Duodenal mucosa (tissue), 2 donors: ENCODE measurements at regions not wholly inside any gene's neighbourhood (a gene's known extent, or its start where the extent isn't known, plus 50 kb on each side); places are given as distances from the start of the nearest gene placed in this dataset.

Source experiments
- H3K27ac ChIP-seq: one replicate; pipeline ENCODE4 v1.7.0; 2013; ENCODE audit warnings: low read depth, low read length
- H3K27me3 ChIP-seq, 2 donors: one replicate each; pipeline ENCODE4 v1.7.0; 2013; ENCODE audit warnings: low read length in 2 of 2, control low read depth in 1 of 2; ENCODE audit not compliant: insufficient read depth in 2 of 2, control insufficient read depth in 1 of 2
- H3K36me3 ChIP-seq, 2 donors: one replicate each; pipeline ENCODE4 v1.7.0; 2013; ENCODE audit warnings: low read length in 2 of 2, control low read depth in 1 of 2; ENCODE audit not compliant: insufficient read depth in 2 of 2, control insufficient read depth in 1 of 2
- H3K4me1 ChIP-seq, 2 donors: one replicate each; pipeline ENCODE4 v1.7.0; 2013; ENCODE audit warnings: low read length in 2 of 2, control low read depth in 1 of 2; ENCODE audit not compliant: insufficient read depth in 2 of 2, control insufficient read depth in 1 of 2
- H3K4me3 ChIP-seq, 2 donors: one replicate each; pipeline ENCODE4 v1.7.0; 2013; ENCODE audit warnings: low read length in 2 of 2, low read depth in 1 of 2
- H3K9ac ChIP-seq, 2 donors: one replicate each; pipeline ENCODE4 v1.7.0; 2013; ENCODE audit warnings: low read length in 2 of 2, low read depth in 1 of 2
- H3K9me3 ChIP-seq, 2 donors: one replicate each; pipeline ENCODE4 v1.7.0; 2013; ENCODE audit warnings: low read length in 2 of 2, control low read depth in 1 of 2; ENCODE audit not compliant: control insufficient read depth in 1 of 2

DNA sequence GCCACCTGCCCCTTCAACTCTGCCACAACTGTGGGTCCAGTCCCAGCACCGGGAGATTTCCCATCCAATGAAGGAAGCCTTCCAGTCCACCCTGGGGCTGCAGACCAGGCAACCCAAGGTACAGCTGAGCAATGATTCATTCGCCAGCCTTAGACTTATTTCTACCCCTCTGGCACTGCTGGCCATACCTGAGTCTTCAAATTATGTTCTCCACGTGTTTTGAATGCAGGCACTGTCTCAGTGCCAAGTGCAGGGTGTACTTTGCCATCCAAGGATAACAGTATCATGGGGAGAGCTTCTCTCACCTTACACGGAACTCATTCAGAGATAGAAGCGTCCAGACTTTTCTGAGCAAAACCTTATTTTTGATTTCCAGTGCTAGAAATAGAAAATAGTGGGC is 175.6 kb downstream of the ZFP64 start:
- Histone ChIP-seq H3K27ac (no peak overlapping the region), H3K4me3 (no peak overlapping the region), H3K27me3 (no peaks in the 10 kb centered on the region), H3K36me3 (no peaks in the 10 kb centered on the region), H3K4me1 (no peaks in the 10 kb centered on the region), H3K9me3 (no peaks in the 10 kb centered on the region), H3K9ac (no peak overlapping the region)

DNA sequence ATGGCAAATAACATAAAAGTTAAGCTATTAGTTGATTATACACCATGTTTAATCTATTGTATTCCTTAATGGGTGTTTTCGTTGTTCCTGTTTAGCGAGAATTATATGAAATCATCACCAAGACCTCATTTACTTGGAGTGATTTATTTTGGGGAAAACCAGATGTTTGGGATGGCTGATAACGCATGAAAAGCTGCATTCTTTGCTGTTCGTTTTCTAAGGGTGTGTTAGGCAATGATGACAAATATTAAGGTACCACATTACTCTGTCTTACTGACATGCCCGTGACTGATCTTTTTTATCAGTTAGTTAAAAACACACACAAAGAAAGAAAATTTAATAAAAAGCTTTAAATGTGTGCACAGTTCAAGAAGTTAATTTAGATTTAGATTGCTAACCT is 176.4 kb downstream of the ZFP64 start:
- Histone ChIP-seq H3K9me3 (peaks cover 0 to 3% of the 10 kb centered on the region in 2 donors), H3K27ac (no peak overlapping the region), H3K4me1 (no peaks in the 10 kb centered on the region), H3K27me3 (no peaks in the 10 kb centered on the region), H3K9ac (no peak overlapping the region), H3K36me3 (no peaks in the 10 kb centered on the region), H3K4me3 (no peak overlapping the region)

GRCh38 chr20:52012079-52012478 is 179.5 kb downstream of the ZFP64 start:
- no peak overlapping the region for H3K9ac ChIP-seq
- no peak overlapping the region for H3K27ac ChIP-seq
- H3K27me3 ChIP-seq: no peaks in the 10 kb centered on the region
- H3K9me3 ChIP-seq: peaks cover 0 to 3% of the 10 kb centered on the region in 2 donors
- H3K4me3 ChIP-seq: no peak overlapping the region
- H3K4me1 ChIP-seq: no peaks in the 10 kb centered on the region
- no peaks in the 10 kb centered on the region for H3K36me3 ChIP-seq

GRCh38 chr20:52011093-52011492 is 180.5 kb downstream of the ZFP64 start:
- peaks cover 0 to 3% of the 10 kb centered on the region in 2 donors for H3K9me3 ChIP-seq

GRCh38 chr20:52010541-52010940 is 181.0 kb downstream of the ZFP64 start:
- Histone ChIP-seq H3K4me1 (no peaks in the 10 kb centered on the region), H3K4me3 (no peak overlapping the region), H3K27ac (no peak overlapping the region), H3K9ac (no peak overlapping the region), H3K27me3 (no peaks in the 10 kb centered on the region), H3K36me3 (no peaks in the 10 kb centered on the region), H3K9me3 (peaks cover 0 to 3% of the 10 kb centered on the region in 2 donors)

More at GRCh38 chr20:52011093-52011492, 180.5 kb downstream of the ZFP64 start:
- H3K27ac ChIP-seq: no peak overlapping the region
- H3K9ac ChIP-seq: no peak overlapping the region
- no peaks in the 10 kb centered on the region for H3K4me1 ChIP-seq
- no peak overlapping the region for H3K4me3 ChIP-seq
- no peaks in the 10 kb centered on the region for H3K36me3 ChIP-seq
- no peaks in the 10 kb centered on the region for H3K27me3 ChIP-seq

DNA sequence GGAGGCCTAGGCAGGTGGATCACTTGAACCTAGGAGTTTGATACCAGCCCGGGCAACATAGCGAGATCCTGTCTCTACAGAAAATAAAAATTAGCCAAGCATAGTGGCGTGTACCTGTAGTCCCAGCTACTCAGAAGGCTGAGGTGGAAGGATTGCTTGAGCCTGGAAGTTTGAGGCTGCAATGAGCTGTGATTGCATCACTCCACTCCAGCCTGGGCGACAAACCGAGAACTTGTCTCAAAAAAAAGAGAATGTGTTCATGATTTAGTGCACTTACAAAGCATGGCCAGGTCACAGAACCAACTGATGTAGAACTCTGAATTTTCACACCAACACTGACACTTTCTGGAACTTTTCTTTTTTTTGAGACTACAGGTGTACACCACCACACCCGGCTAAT is 182.7 kb downstream of the ZFP64 start:
- H3K4me1 ChIP-seq: no peaks in the 10 kb centered on the region

GRCh38 chr20:52004715-52005114 is 186.9 kb downstream of the ZFP64 start:
- Histone ChIP-seq H3K27ac (no peak overlapping the region), H3K4me1 (peaks cover 0 to 4% of the 10 kb centered on the region in 2 donors), H3K9me3 (no peaks in the 10 kb centered on the region), H3K9ac (no peak overlapping the region), H3K27me3 (no peaks in the 10 kb centered on the region), H3K4me3 (no peak overlapping the region), H3K36me3 (no peaks in the 10 kb centered on the region)

More for the DNA sequence above, 182.7 kb downstream of the ZFP64 start:
- no peaks in the 10 kb centered on the region for H3K36me3 ChIP-seq
- H3K9me3 ChIP-seq: peaks cover 0 to 3% of the 10 kb centered on the region in 2 donors
- no peak overlapping the region for H3K4me3 ChIP-seq
- H3K9ac ChIP-seq: no peak overlapping the region
- no peak overlapping the region for H3K27ac ChIP-seq
- no peaks in the 10 kb centered on the region for H3K27me3 ChIP-seq

DNA sequence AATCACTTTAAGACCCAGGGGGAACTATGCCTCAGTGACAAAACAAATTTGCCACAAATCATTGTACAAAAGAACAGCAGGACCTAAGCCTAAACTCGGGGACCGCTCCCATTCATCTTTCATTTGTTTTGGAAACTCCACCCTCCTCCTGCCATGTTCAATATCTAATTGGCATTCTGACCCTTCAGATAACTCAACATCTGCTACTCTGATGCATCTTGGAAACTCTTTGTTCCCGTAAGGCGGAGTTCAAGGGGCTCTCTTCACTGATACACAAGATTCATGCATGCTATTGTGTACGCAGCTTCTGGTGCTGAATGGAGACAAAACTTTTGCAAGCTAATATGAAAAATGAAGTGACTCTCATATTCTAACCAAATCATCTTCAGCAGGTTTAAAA is 187.6 kb downstream of the ZFP64 start:
- H3K36me3 ChIP-seq: no peaks in the 10 kb centered on the region
- H3K4me1 ChIP-seq: peaks cover 0 to 4% of the 10 kb centered on the region in 2 donors
- H3K27me3 ChIP-seq: no peaks in the 10 kb centered on the region
- no peak overlapping the region for H3K27ac ChIP-seq
- no peak overlapping the region for H3K4me3 ChIP-seq
- H3K9me3 ChIP-seq: no peaks in the 10 kb centered on the region
- no peak overlapping the region for H3K9ac ChIP-seq

DNA sequence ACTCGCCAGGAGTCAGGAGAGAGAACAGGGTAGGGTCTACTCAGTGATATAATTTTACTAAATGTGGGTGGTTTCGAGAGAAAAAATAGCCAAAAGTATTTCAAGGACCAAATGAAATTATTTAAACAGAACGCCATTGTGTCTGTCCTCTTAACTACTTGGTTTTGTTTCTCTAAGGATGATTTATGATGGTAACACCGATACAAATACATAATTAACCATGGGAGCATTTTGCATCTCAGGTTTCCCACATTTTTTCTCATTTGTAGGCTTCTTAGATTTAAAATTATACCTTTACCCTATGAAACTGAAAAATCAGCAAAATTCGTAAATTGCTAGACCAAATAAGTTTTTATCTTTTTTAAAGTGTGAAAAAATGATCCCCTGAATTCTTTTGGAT is 188.2 kb downstream of the ZFP64 start:
- H3K9me3 ChIP-seq: no peaks in the 10 kb centered on the region
- H3K27me3 ChIP-seq: no peaks in the 10 kb centered on the region
- peaks cover 0 to 4% of the 10 kb centered on the region in 2 donors for H3K4me1 ChIP-seq
- H3K27ac ChIP-seq: no peak overlapping the region
- no peaks in the 10 kb centered on the region for H3K36me3 ChIP-seq
- H3K9ac ChIP-seq: no peak overlapping the region
- no peak overlapping the region for H3K4me3 ChIP-seq

GRCh38 chr20:52001999-52002666 is 189.4 kb downstream of the ZFP64 start:
- no peaks in the 10 kb centered on the region for H3K9me3 ChIP-seq
- H3K4me3 ChIP-seq: no peak overlapping the region
- H3K9ac ChIP-seq: no peak overlapping the region
- H3K4me1 ChIP-seq: peaks cover 0 to 4% of the 10 kb centered on the region in 2 donors
- no peaks in the 10 kb centered on the region for H3K27me3 ChIP-seq
- no peaks in the 10 kb centered on the region for H3K36me3 ChIP-seq
- H3K27ac ChIP-seq: no peak overlapping the region
